Breast epithelium (tissue), 3 donors: ENCODE measurements at regions not wholly inside any gene's neighbourhood (a gene's known extent, or its start where the extent isn't known, plus 50 kb on each side); places are given as distances from the start of the nearest gene placed in this dataset.

Experiments used
- POLR2A ChIP-seq: fragments of 450-650 bp; IDR thresholded peaks from one replicate; pipeline ENCODE4 v1.6.1; 2016; ENCODE audit warnings: antibody characterized with exemption, mild to moderate bottlenecking, moderate library complexity
- TF ChIP-seq, protein P1 (sequence below), 3 donors: fragments of 450-650 bp; IDR thresholded peaks; one replicate each; pipeline ENCODE4 v1.5.1; 2016 to 2017; ENCODE audit warnings: antibody characterized with exemption in 3 of 3, mild to moderate bottlenecking in 3 of 3, moderate library complexity in 3 of 3

DNA sequence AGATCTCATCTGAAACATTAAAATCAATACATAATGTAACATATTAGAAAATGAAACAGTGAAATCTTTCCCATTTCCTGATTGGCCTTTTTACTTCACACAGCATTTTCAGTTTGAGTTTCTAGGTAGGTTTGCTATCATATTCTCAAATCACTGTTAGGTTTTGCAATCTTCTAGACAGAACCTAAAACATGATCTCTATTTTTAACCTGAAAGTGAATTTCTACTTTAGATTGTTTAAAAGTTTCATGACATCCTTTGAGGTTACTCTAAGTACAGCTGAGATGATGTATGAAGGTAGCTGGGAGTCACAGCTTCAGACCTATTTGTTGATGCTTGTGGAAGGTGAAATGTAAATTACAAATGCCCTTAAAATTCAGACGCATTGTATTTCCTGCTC, 118.4 kb upstream of the GPR149 start:
- TF ChIP-seq, protein P1, sequence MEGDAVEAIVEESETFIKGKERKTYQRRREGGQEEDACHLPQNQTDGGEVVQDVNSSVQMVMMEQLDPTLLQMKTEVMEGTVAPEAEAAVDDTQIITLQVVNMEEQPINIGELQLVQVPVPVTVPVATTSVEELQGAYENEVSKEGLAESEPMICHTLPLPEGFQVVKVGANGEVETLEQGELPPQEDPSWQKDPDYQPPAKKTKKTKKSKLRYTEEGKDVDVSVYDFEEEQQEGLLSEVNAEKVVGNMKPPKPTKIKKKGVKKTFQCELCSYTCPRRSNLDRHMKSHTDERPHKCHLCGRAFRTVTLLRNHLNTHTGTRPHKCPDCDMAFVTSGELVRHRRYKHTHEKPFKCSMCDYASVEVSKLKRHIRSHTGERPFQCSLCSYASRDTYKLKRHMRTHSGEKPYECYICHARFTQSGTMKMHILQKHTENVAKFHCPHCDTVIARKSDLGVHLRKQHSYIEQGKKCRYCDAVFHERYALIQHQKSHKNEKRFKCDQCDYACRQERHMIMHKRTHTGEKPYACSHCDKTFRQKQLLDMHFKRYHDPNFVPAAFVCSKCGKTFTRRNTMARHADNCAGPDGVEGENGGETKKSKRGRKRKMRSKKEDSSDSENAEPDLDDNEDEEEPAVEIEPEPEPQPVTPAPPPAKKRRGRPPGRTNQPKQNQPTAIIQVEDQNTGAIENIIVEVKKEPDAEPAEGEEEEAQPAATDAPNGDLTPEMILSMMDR (IDR thresholded peaks at IDR 0.05) = no peak
- no peak for TF ChIP-seq POLR2A
